ENCODE measurements at regions not wholly inside any gene's neighbourhood (a gene's known extent, or its start where the extent isn't known, plus 50 kb on each side); places are given as distances from the start of the nearest gene placed in this dataset.
"Not testable (repeated sequence)": the region's sequence is repeated elsewhere in the genome, so short reads cannot be mapped to it uniquely, and the experiment has no call there.

GRCh38 chrX:120736989-120737388 lies 107.1 kb upstream of the C1GALT1C1 start:
- H3K27ac ChIP-seq (ENCODE audit: low read depth, low read length), result peak overlapping the region; percentile 100
- H2AFZ ChIP-seq (ENCODE audit: low read length, unreplicated experiment), result no peak overlapping the region
- H3K79me2 ChIP-seq (ENCODE audit: control insufficient read depth, insufficient read depth, low read length, unreplicated experiment), result no peaks in the 10 kb centered on the region
- H3K36me3 ChIP-seq (ENCODE audit: insufficient read depth, low read length), result no peaks in the 10 kb centered on the region
- H3K4me3 ChIP-seq (ENCODE audit: low read depth, low read length), result 0 out of 2 replicates have a peak overlapping the region, but pooled peaks have one; percentile 21
- H3K4me1 ChIP-seq (ENCODE audit: control insufficient read depth, insufficient read depth, low read length, unreplicated experiment), result peaks cover 44% of the 10 kb centered on the region
- H3K27me3 ChIP-seq (ENCODE audit: insufficient read depth, low read length), result no peaks in the 10 kb centered on the region

GRCh38 chrX:120735966-120736365 lies 106.1 kb upstream of the C1GALT1C1 start:
- Histone ChIP-seq H3K4me1 (ENCODE audit: control insufficient read depth, insufficient read depth, low read length, unreplicated experiment) (peaks cover 44% of the 10 kb centered on the region), H3K79me2 (ENCODE audit: control insufficient read depth, insufficient read depth, low read length, unreplicated experiment) (no peaks in the 10 kb centered on the region), H3K4me3 (ENCODE audit: low read depth, low read length) (no peak overlapping the region), H3K27me3 (ENCODE audit: insufficient read depth, low read length) (no peaks in the 10 kb centered on the region), H3K27ac (ENCODE audit: low read depth, low read length) (peak overlapping the region; percentile 100), H2AFZ (ENCODE audit: low read length, unreplicated experiment) (no peak overlapping the region), H3K36me3 (ENCODE audit: insufficient read depth, low read length) (no peaks in the 10 kb centered on the region)

- Histone ChIP-seq H3K4me1 (ENCODE audit: control insufficient read depth, insufficient read depth, low read length, unreplicated experiment) (peaks cover 36% of the 10 kb centered on the region), H3K4me3 (ENCODE audit: low read depth, low read length) (no peak overlapping the region), H2AFZ (ENCODE audit: low read length, unreplicated experiment) (no peak overlapping the region), H3K27ac (ENCODE audit: low read depth, low read length) (peak overlapping the region; percentile 100), H3K79me2 (ENCODE audit: control insufficient read depth, insufficient read depth, low read length, unreplicated experiment) (no peaks in the 10 kb centered on the region), H3K27me3 (ENCODE audit: insufficient read depth, low read length) (no peaks in the 10 kb centered on the region), H3K36me3 (ENCODE audit: insufficient read depth, low read length) (no peaks in the 10 kb centered on the region)
Measured at GRCh38 chrX:120732879-120733278, 103.0 kb upstream of the C1GALT1C1 start.

GRCh38 chrX:120732461-120732860 lies 102.6 kb upstream of the C1GALT1C1 start:
- no peaks in the 10 kb centered on the region for H3K36me3 ChIP-seq (ENCODE audit: insufficient read depth, low read length)
- H3K27ac ChIP-seq (ENCODE audit: low read depth, low read length), result peak overlapping the region; percentile 100
- peaks cover 32% of the 10 kb centered on the region for H3K4me1 ChIP-seq (ENCODE audit: control insufficient read depth, insufficient read depth, low read length, unreplicated experiment)
- no peak overlapping the region for H3K4me3 ChIP-seq (ENCODE audit: low read depth, low read length)
- no peaks in the 10 kb centered on the region for H3K27me3 ChIP-seq (ENCODE audit: insufficient read depth, low read length)
- H2AFZ ChIP-seq (ENCODE audit: low read length, unreplicated experiment), result no peak overlapping the region
- H3K79me2 ChIP-seq (ENCODE audit: control insufficient read depth, insufficient read depth, low read length, unreplicated experiment), result no peaks in the 10 kb centered on the region

GRCh38 chrX:120731386-120731785 lies 101.5 kb upstream of the C1GALT1C1 start:
- Histone ChIP-seq H3K4me1 (ENCODE audit: control insufficient read depth, insufficient read depth, low read length, unreplicated experiment) (peaks cover 21% of the 10 kb centered on the region), H2AFZ (ENCODE audit: low read length, unreplicated experiment) (no peak overlapping the region), H3K27ac (ENCODE audit: low read depth, low read length) (peak overlapping the region; percentile 100; the same call in 1 of the 2 replicates), H3K36me3 (ENCODE audit: insufficient read depth, low read length) (no peaks in the 10 kb centered on the region), H3K79me2 (ENCODE audit: control insufficient read depth, insufficient read depth, low read length, unreplicated experiment) (no peaks in the 10 kb centered on the region), H3K27me3 (ENCODE audit: insufficient read depth, low read length) (no peaks in the 10 kb centered on the region), H3K4me3 (ENCODE audit: low read depth, low read length) (no peak overlapping the region)

- not testable (repeated sequence) for H3K79me2 ChIP-seq (ENCODE audit: control insufficient read depth, insufficient read depth, low read length, unreplicated experiment); H3K27ac ChIP-seq (ENCODE audit: low read depth, low read length); H3K27me3 ChIP-seq (ENCODE audit: insufficient read depth, low read length); H3K4me3 ChIP-seq (ENCODE audit: low read depth, low read length); H3K4me1 ChIP-seq (ENCODE audit: control insufficient read depth, insufficient read depth, low read length, unreplicated experiment); H3K36me3 ChIP-seq (ENCODE audit: insufficient read depth, low read length); H2AFZ ChIP-seq (ENCODE audit: low read length, unreplicated experiment)
Measured at GRCh38 chrX:120729506-120730255, 99.8 kb upstream of the C1GALT1C1 start.

- Histone ChIP-seq H3K4me1 (ENCODE audit: control insufficient read depth, insufficient read depth, low read length, unreplicated experiment) (peaks cover 5% of the 10 kb centered on the region), H3K79me2 (ENCODE audit: control insufficient read depth, insufficient read depth, low read length, unreplicated experiment) (no peaks in the 10 kb centered on the region), H3K27me3 (ENCODE audit: insufficient read depth, low read length) (no peaks in the 10 kb centered on the region), H3K27ac (ENCODE audit: low read depth, low read length) (no peak overlapping the region), H2AFZ (ENCODE audit: low read length, unreplicated experiment) (no peak overlapping the region), H3K4me3 (ENCODE audit: low read depth, low read length) (no peak overlapping the region), H3K36me3 (ENCODE audit: insufficient read depth, low read length) (no peaks in the 10 kb centered on the region)
Measured at GRCh38 chrX:120727911-120728310, 98.1 kb upstream of the C1GALT1C1 start.

GRCh38 chrX:120727452-120727851 lies 97.6 kb upstream of the C1GALT1C1 start:
- no peak overlapping the region for H2AFZ ChIP-seq (ENCODE audit: low read length, unreplicated experiment)
- no peaks in the 10 kb centered on the region for H3K79me2 ChIP-seq (ENCODE audit: control insufficient read depth, insufficient read depth, low read length, unreplicated experiment)
- H3K4me3 ChIP-seq (ENCODE audit: low read depth, low read length), result no peak overlapping the region
- no peaks in the 10 kb centered on the region for H3K27me3 ChIP-seq (ENCODE audit: insufficient read depth, low read length)
- H3K27ac ChIP-seq (ENCODE audit: low read depth, low read length), result no peak overlapping the region
- no peaks in the 10 kb centered on the region for H3K36me3 ChIP-seq (ENCODE audit: insufficient read depth, low read length)
- H3K4me1 ChIP-seq (ENCODE audit: control insufficient read depth, insufficient read depth, low read length, unreplicated experiment), result peaks cover 5% of the 10 kb centered on the region

GRCh38 chrX:120726294-120726693 lies 96.4 kb upstream of the C1GALT1C1 start:
- H3K27me3 ChIP-seq (ENCODE audit: insufficient read depth, low read length), result no peaks in the 10 kb centered on the region
- no peak overlapping the region for H2AFZ ChIP-seq (ENCODE audit: low read length, unreplicated experiment)
- no peak overlapping the region for H3K4me3 ChIP-seq (ENCODE audit: low read depth, low read length)
- no peak overlapping the region for H3K27ac ChIP-seq (ENCODE audit: low read depth, low read length)
- H3K4me1 ChIP-seq (ENCODE audit: control insufficient read depth, insufficient read depth, low read length, unreplicated experiment), result no peaks in the 10 kb centered on the region
- no peaks in the 10 kb centered on the region for H3K36me3 ChIP-seq (ENCODE audit: insufficient read depth, low read length)
- H3K79me2 ChIP-seq (ENCODE audit: control insufficient read depth, insufficient read depth, low read length, unreplicated experiment), result no peaks in the 10 kb centered on the region

- Histone ChIP-seq H3K79me2 (ENCODE audit: control insufficient read depth, insufficient read depth, low read length, unreplicated experiment) (no peaks in the 10 kb centered on the region), H2AFZ (ENCODE audit: low read length, unreplicated experiment) (no peak overlapping the region), H3K36me3 (ENCODE audit: insufficient read depth, low read length) (no peaks in the 10 kb centered on the region), H3K4me3 (ENCODE audit: low read depth, low read length) (no peak overlapping the region), H3K4me1 (ENCODE audit: control insufficient read depth, insufficient read depth, low read length, unreplicated experiment) (no peaks in the 10 kb centered on the region), H3K27ac (ENCODE audit: low read depth, low read length) (no peak overlapping the region), H3K27me3 (ENCODE audit: insufficient read depth, low read length) (no peaks in the 10 kb centered on the region)
Measured at GRCh38 chrX:120725874-120726273, 96.0 kb upstream of the C1GALT1C1 start.

GRCh38 chrX:120719622-120720021 lies 89.8 kb upstream of the C1GALT1C1 start:
- H2AFZ ChIP-seq (ENCODE audit: low read length, unreplicated experiment), result no peak overlapping the region
- no peaks in the 10 kb centered on the region for H3K36me3 ChIP-seq (ENCODE audit: insufficient read depth, low read length)
- H3K4me1 ChIP-seq (ENCODE audit: control insufficient read depth, insufficient read depth, low read length, unreplicated experiment), result no peaks in the 10 kb centered on the region
- no peak overlapping the region for H3K27ac ChIP-seq (ENCODE audit: low read depth, low read length)
- no peaks in the 10 kb centered on the region for H3K27me3 ChIP-seq (ENCODE audit: insufficient read depth, low read length)
- H3K79me2 ChIP-seq (ENCODE audit: control insufficient read depth, insufficient read depth, low read length, unreplicated experiment), result no peaks in the 10 kb centered on the region
- H3K4me3 ChIP-seq (ENCODE audit: low read depth, low read length), result no peak overlapping the region

Measured in ACC112 (cell line).